HG02885 (cell line): ENCODE measurements at regions not wholly inside any gene's neighbourhood (a gene's known extent, or its start where the extent isn't known, plus 50 kb on each side); places are given as distances from the start of the nearest gene placed in this dataset.
"Not testable (repeated sequence)": the region's sequence is repeated elsewhere in the genome, so short reads cannot be mapped to it uniquely, and the experiment has no call there.

Experiments used
- ATAC-seq: cut with Tn5 transposase; IDR thresholded peaks from one replicate; pipeline ENCODE4 v1.9.1; 2021; ENCODE audit warnings: mild to moderate bottlenecking; ENCODE audit not compliant: unreplicated experiment, poor library complexity

DNA sequence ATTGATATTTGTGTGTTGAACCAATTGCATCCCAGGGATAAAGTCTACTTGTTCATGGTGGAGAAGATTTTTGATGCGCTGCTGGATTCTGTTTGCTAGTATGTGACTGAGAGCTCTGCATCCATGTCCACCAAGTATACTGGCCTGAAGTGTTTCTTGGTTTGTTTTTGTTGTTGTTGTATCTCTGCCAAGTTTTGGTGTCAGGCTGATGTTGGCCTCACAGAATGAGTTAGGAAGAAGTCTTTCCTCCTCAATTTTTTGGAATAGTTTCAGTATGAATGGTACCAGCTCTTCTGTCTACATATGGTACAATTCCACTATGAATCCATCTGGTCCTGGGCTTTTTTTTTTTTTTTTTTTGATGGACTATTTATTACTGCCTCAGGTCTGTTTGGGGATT lies 50.9 kb upstream of the OSTN start:
- no peak for ATAC-seq

GRCh38 chr3:191143224-191143623 lies 55.8 kb upstream of the OSTN start:
- no peak for ATAC-seq

- no peak for ATAC-seq
These were observed 57.3 kb upstream of the OSTN start for GRCh38 chr3:191141728-191142127.

DNA sequence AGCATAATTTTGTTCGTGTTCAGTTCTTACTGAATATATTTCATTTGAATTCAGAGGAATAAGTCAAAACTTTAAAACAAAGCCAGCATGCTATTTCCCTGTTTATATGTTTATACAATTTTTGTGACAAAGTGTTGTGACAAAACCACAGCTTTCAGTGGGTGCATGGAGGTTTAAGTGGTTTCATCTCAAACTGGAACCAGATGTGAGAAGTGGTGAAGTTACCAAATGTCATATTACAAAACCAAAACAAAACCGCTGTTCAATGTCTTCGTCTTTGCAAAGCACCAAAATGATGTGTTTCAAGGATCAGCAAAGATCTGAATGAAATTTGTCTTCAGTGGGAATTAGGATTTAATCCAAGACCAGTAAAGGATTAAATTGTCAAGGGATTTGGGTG lies 59.3 kb upstream of the OSTN start:
- peak; percentile 71 for ATAC-seq

DNA sequence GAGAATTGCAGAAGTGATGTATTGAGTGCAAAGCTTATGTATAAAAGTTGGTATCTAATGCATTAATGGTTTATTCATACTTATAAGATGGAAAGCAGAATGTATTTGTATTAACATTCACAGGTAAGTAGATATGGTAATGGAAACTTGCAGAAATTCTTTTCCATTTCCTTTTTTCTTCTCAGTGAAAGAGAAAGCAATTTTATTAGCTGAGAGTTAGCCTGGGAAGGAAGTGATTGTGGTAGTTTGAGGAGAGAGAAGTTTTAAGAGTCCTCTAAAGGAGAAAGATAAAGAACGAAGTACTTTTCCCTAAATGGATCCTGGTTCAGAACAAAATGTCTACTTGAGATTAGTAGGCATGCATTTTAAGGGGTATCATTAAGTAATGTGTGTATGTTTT lies 60.1 kb upstream of the OSTN start:
- ATAC-seq = peak; percentile 36

GRCh38 chr3:191137708-191138107 lies 61.3 kb upstream of the OSTN start:
- no peak for ATAC-seq

DNA sequence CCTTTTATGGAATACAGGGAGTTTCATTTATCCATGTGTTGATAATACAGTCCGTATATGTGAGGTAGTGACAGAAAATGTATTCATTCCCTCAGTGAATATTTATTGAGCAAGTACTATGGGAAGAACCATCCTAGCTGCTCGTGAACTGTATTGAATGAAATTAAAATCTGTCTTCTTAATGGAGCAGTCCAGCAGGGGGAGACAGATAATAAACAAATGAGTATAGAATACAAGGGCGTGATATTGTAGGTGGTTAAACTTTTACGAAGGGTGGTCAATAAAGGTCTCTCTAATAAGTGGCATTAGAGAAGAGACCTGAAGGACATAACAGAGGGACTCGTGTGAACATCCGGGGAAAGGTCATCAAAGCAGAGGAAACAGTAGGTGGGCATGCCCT lies 62.7 kb upstream of the OSTN start:
- ATAC-seq = no peak

- no peak for ATAC-seq
These were observed 63.9 kb upstream of the OSTN start for GRCh38 chr3:191135175-191135574.

- ATAC-seq = no peak
These were observed 65.7 kb upstream of the OSTN start for GRCh38 chr3:191133359-191133758.

DNA sequence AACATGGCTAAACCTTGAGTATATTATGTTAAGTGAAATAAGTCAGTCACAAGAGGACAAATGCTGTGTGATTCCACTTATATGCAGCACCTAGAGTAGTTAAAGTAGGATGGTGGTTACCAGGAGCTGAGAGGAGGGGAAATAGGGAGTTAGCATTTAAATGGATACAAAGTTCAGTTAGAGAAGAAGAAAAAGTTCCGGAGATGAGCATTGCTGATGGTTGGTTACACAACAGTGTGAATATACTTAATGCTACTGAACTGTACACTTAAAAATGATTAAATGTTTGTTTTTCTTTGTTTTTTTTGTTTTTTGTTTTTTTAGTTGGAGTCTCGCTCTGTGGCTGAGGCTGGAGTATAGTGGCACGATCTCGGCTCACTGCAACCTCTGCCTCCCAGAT lies 67.7 kb upstream of the OSTN start:
- no peak for ATAC-seq

DNA sequence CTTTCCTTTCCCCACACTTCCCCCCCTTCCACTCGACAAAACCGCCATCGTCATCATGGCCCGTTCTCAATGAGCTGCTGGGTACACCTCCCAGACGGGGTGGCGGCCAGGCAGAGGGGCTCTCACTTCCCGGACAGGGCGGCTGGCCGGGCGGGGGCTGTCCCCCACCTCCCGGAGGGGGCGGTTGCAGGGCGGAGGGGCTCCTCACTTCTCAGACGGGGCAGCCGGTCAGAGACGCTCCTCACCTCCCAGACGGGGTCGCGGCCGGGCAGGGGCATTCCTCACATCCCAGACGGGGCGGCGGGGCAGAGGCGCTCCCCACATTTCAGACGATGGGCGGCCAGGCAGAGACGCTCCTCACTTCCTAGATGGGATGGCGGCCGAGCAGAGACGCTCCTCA lies 74.2 kb upstream of the OSTN start:
- ATAC-seq = not testable (repeated sequence)

GRCh38 chr3:191123946-191124345 lies 75.1 kb upstream of the OSTN start:
- ATAC-seq = no peak

DNA sequence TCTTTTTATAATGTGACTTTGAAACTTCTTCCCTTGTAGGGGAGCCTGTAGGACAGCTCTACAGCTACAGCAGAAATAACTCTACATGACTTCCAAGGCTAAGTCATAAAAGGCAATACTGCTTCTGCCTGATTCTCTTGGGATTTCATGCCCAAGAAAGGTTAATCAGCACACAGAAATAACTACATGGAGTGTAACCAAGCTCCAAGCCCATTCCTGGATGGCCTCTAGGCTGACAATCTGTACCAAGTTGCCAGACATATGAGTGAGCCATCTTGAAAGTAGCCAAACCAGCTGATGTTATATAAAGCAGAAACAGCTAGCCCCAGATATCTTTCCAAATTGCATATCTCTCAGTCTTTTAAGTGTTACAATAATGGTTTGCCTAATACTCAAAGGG lies 75.8 kb upstream of the OSTN start:
- no peak for ATAC-seq

DNA sequence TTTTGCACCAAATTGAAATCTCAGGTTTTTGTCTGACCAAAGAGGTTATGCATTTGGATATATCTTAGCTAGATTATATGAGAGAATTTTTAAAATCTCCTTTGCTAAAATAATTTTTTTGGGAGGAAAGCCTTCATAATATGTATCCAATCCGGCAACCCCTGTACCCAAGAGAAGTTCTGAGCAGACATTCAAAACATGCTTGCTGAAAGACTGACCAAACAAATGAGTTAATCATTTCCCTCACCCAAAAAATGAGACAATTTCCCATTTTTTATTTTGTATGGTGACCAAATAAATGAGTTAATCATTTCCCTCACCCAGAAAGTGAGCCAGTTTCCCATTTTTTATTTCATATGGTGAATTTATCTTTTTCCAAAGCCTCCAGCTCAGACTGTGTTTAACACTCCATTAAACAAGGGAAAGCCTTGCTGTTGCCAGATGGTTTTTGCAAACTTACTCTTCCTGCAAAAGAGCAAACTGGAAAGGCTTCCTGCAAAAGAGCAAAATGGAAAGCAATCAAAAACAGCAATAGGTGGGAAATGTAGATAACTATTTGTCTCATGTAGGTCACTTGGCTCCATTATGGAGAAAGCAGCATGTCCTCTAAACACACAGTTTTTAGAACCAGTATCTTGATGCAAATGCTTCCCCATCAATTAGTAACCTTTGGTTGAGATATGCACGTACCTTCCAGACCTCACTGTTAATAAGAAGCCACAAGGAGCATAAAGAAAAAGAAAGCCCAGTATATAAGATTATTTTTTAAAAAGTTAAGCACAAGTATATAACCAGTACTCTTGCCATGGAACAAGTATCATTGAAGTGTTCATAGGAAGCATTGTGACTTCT lies 78.4 kb upstream of the OSTN start:
- ATAC-seq = no peak

DNA sequence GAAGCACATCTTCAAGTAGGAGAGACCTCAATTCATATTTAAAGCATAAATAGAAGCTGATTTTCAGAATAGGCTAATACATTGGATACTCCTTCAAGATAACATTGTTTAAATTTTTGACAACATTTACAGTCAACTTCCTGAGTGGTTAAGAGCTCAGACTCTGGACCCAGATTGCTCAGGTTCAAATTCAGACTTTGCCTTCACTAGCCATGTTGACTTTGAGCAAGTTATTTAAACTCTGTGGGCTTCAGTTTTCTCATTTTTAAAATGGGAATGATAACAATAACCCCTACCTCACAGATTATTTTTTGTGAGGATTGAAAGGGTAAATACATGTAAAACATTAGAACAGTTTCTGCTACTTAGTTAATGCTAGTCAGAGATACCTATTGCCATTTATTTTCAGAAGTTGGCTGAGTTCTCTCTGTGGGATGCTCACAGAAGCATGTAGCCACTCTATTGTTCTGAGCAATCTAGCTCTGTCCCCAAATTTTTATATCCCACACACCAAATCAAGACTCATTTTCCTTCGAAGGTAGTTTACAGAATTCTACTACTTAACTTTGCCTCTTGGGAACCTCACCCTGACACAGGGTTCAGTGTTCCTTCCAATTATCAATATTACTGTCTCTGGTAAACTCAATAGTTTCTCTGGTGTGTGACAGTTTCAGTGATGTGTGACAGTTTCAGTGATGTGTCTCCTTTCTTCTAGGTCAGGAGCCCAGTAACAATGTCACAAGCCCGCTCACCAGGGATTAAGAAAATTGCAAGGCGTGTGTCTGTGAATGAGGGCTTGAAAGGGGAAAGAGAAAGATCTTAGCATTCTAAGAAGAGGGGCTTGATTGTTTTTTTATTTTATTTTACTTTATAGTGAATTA lies 79.4 kb upstream of the OSTN start:
- ATAC-seq = peak; percentile 75

DNA sequence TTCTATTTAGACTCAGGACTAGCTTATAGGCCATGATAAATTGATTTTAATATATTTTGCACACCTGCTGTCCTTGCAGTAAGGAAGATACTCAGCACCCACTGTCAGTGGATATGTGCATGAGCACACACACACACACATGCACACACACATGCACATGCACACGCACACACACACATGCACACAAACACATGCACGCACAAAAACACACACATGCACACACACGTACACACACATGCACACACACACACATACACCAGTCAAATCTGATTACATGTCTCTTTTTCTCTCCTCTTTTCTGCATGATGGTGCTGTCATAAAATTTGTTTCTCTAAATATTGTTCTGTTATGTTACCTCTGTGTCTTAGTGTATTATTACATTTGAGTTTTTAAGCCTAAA lies 87.3 kb upstream of the OSTN start:
- ATAC-seq = no peak

GRCh38 chr3:191105418-191105817 lies 93.6 kb upstream of the OSTN start:
- ATAC-seq = peak; percentile 70

DNA sequence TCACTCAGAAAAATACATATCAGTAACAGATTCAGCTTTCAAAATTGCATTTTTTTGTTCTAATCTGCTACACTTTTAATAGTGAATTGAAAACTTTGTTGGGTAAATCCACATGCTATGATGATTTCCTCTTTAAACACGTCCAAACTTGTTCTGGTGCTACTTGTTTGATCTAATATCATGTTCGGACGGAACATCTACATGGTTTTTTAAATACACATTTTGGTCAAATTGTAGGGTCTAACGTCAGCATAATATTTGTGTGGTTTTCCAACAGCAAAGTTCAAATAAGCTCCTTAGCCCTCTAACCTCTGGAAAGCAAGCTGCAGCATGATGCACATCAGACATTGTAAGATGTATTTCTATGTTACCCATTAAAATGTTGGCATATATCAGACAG lies 98.5 kb upstream of the OSTN start:
- ATAC-seq = no peak

- no peak for ATAC-seq
These were observed 104.8 kb upstream of the OSTN start for GRCh38 chr3:191094057-191094845.

DNA sequence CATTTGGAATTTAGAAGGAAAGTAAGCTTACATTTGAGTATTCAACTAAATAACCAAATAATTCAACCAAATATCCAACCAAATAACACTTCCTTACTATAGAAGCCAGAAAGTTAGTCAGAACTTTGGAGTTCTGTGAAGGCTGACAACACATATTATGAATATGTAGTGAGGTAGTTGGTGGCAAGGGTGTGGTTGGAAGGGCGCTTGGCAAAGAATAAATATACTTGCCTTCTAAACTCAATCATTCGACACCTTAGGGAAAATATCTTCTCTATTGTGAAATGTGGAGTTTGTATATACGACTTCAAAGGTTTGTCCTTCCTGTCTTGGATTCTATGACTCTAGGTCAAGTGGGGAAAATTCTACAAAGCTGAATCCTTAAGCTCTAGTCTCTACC lies 111.7 kb upstream of the OSTN start:
- ATAC-seq = no peak

- no peak for ATAC-seq
These were observed 114.0 kb upstream of the OSTN start for GRCh38 chr3:191085091-191085490.
